CD4-positive, alpha-beta T cell treated with Interleukin-21 for 1 hour (primary cell): ENCODE measurements at regions not wholly inside any gene's neighbourhood (a gene's known extent, or its start where the extent isn't known, plus 50 kb on each side); places are given as distances from the start of the nearest gene placed in this dataset.
"Not testable (repeated sequence)": the region's sequence is repeated elsewhere in the genome, so short reads cannot be mapped to it uniquely, and the experiment has no call there.

Experiments used
- DNase-seq: peaks from one replicate; pipeline ENCODE4 v3.0.0-alpha.2; 2020

DNA sequence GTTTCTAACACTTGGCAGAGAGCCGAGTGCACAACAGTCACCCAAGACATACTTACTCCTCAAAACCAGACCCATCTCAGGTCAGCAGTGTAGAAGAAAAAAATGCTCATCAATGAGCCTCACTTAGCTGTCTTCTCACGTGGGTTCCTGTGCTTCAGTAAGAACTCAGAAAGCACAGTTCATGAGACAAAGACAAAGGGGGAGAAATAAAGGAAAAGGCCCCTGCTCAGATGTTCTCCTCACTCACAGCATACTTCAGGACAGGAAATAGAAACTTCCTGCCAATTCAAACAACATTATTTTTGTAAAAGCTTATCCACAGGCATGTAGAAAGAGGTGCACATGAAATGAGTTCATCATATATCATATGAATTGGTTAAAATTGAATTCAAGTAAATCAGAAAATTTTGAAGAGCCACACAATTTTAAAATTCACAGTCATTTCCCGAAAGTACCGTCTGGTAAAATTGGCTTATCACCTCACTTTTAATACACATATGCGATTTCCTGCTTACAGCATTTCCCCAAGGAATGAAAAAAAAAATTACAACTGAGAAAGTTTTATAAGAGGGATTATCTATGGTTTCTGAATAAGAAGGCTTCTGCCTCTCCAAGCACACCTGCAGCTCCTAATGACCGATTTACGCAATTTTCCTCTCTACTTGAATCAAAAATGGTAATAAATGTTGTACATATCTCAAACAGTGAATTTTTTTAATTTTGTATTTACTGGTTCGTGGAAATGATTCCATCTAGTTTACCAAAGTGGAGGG is 328.3 kb downstream of the TMEM167A start:
- DNase-seq = no peak

DNA sequence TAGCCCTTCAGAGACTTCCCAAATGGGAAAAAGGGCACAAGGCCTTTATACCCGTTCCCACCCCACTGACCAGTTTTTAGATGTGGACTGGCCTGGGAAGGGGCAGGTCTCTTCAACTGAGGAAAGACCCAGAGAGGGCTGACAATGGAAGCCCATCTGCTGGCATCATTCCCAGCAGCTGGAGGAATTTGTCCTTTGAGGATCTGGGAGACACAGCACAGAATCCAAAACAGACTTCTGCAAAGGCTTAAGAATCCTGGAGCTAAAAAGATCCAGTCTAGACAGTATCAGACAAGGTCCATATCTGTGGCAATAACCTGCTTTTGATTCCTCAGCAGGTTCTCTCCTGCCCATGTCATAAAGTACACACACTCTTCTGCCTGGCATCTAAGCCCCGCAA is 329.2 kb downstream of the TMEM167A start:
- DNase-seq = no peak

DNA sequence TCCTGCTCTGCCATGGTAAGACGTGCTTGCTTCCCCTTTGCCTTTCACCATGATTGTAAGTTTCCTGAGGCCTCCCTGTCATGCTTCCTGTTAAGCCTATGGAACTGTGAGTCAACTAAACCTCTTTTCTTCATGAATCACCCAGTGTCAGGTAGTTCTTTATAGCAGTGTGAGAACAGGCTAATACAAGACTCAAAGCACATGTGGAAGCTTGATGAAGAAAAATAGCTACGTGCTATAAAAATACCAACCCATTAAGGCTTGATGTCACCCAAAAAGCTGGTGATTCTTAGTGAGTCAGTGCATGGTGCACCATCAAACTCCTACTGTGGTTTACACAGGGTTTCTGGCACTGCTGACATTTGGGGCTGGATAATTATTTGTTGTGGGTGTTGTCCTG is 332.2 kb downstream of the TMEM167A start:
- DNase-seq = no peak

- DNase-seq = no peak
Measured at GRCh38 chr5:82738681-82739269, 338.4 kb downstream of the TMEM167A start.

DNA sequence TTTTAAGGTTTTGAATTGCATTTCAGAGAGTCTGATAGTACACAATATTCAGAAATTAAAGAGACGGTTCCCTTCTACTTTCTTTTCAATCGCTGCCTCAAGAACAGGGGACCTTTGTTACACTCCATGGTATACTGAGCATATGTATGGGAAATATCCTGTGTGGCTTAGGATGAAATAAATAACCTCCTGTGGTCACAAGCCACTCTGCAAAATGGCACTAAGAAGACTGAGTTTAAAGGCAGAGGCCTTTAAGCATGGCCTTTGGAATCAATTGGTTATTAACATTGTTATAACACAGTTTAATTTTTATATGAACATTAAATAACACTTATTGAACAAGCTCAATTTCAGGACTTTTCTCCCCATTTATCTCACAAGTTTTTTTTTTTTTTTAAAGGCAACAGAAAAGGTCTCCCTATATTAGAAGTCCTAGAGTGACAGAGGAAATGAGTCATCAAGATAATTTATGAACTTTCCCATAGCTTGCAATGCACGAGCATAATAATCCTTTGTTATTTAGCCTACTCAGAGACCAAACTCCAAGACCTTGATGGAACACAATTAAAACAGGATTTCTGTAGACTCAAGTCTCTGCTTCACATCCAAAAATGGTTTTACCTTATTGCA is 341.9 kb downstream of the TMEM167A start:
- DNase-seq = no peak

DNA sequence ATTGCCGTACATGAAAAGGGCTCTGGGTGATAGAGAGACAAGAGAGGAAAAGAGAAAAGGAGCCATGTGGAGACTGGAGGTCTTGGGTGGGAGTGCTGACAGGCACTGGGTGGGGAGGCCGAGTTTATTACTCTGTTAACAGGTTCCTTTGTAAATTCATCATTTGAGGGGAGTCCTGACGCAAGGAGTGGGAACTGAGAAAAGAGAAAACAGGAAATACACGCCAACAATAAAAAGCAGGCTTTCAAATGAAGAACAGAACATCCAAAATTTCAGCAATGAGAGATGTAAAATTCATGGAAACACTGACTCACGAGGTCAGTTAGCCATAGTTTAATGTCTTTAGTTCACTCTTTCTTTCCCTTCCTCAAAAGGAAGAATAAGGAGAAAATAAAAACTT is 342.8 kb downstream of the TMEM167A start:
- DNase-seq = no peak

GRCh38 chr5:82730913-82731312 is 346.3 kb downstream of the TMEM167A start:
- no peak for DNase-seq

DNA sequence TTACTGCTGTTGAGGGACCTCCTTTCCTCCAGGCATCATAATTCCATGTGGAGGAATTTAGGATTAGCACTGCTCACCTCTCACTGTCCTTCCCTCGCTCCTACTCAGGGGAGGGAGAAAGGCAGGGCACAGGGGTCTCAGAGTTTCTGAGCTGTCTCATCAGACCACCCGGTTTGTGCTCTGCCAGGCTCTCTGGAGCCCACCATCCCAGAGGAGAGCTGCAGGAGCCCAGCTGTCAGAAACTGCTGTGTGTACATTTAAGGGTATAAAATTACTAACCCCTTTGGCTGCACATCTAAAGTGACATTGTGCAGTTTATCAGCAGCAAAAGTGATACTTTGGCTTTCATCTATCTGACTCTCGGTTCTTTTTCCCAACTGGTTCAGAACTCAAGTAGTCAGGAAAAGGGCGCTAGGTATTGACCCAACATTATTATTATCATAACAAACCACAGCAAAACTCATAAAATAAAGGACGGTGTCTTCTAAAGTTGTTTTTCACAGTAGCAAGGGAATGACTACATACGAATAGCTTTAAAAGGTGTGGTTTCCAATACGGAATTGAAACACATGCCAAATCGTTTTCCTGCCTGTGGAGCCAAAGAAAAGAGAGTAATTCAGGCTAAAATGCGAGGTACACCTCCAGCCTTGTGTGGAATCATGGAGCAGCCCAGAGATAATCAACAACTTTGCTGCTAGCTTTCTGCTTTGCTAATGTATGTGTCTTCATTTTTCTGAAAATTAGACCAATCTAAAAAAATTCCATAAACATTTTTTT is 348.1 kb downstream of the TMEM167A start:
- DNase-seq = no peak

DNA sequence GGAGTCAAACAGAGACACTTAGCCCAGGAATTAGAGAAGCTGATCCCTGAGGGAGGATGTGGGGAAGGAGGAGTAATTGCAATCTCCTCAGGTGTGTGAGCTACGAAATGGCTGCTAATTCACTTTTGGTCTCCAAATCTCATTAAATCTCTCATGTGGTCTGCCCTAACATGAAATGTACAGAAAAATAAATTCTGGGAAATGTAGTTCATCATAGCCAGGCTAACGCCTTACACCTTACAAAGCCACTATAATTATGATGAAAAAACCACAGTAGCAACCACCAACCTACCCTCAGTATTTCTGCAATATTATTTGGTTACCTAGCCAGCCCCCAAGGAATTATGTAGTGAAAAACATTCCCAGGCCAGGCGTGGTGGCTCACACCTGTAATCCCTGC is 354.0 kb downstream of the TMEM167A start:
- DNase-seq = no peak

DNA sequence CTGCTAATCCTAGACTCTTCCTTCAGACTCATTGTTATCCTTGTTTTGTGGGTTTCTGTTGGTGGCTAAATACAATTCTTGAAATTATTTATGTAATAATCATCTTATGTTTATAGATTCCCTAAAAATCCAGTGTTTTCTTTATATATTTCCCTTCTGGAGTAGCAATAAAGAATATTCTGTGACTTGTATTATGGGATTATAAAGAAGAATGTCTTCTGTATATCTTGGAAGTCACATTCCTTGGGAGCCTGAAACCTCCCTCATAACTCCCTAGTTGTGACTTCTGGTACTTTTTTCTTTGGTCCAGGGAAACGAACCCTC is 356.1 kb downstream of the TMEM167A start:
- no peak for DNase-seq

DNA sequence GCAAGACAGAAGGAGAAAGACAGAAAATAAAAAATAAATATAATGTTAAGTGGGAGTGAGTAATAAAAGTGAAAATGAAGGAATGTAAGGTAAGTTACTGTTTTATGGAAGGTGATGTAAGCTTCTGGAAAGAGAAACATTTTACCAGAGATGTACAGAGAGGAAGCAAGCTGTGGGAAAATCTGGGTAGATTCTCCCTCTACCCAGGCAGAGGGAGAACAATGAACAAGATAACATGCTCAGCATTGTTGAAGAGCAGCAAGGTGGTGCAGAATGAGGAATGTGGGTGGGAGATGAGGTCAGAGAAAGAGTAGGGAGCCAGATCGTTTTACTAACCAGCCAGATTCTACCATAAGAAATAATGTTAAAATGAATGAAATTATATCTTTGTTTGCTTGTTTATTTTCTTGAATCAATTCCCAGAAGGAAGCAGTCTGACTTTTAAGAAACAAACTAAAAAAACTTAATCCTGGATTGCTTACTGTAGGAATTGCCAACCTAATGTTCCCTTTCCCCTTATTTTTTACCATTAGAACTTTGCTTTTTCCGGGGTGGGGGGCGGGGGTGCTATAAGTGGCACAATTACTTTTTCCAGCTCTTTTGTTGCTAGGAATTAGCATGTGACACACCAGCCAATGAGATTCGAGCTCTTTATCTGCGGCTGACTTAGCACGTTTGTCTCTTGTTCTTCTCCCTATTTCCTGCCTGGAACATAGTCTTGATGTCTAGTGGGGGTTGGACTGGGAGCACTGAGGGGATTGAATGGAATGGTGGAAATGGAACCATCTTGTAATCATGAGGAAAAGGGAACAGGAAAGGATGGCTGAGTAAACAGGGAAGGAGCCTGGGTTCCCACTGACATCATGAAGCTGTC is 356.7 kb downstream of the TMEM167A start:
- no peak for DNase-seq

DNA sequence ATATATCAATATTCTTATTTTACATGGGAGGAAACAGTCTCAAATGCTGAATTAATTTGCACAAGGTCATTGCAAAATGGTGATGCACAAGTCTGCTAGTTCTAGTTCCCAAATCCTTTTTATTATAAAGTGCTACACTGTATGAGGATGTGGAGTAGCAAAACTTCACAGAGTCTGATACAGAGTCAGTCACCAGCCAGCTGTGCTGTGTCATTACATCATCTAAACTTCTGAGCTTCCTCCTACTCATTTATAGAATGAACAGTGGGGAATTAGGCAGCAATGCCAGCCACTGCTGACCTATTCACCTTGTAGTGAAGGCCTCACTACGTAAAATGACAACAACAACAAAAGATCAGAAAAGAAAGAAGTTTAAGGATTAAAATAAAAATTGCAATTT is 357.8 kb downstream of the TMEM167A start:
- no peak for DNase-seq

GRCh38 chr5:82717738-82718137 is 359.5 kb downstream of the TMEM167A start:
- DNase-seq = no peak

DNA sequence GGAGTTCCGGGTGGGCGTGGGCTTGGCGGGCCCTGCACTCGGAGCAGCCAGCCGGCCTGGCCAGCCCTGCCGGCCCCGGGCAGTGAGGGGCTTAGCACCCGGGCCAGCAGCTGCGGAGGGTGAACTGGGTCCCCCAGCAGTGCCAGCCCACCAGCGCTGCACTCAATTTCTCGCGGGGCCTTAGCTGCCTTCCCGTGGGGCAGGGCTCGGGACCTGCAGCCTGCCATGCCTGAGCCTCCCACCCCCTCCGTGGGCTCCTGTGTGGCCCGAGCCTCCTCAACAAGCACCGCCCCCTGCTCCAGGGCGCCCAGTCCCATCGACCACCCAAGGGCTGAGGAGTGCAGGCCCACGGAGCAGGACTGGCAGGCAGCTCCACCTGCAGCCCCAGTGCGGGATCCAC is 362.5 kb downstream of the TMEM167A start:
- not testable (repeated sequence) for DNase-seq

- DNase-seq = no peak
Measured at GRCh38 chr5:82713811-82714210, 363.4 kb downstream of the TMEM167A start.

DNA sequence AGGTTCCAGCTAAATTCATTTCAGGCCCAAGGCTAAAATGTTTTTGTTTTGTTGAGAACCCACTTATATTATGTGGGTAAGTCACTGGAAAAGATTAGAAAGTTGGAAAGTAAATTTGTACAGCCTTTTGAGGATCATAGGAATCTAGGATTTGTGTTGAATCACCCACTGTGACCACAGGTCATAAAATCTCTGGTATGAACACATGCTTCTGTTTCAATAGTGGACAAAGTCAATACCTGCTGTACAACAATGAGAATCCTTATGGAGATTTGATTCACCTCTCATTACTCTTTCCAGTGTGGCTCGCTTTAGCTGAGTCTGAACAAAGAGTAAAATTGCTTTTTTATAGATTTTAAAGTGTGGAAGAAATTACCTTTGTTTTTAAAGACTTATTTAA is 369.5 kb downstream of the TMEM167A start:
- no peak for DNase-seq

- DNase-seq = no peak
Measured at GRCh38 chr5:82704381-82704780, 372.8 kb downstream of the TMEM167A start.

- DNase-seq = no peak
Measured at GRCh38 chr5:82702046-82702445, 375.1 kb downstream of the TMEM167A start.

DNA sequence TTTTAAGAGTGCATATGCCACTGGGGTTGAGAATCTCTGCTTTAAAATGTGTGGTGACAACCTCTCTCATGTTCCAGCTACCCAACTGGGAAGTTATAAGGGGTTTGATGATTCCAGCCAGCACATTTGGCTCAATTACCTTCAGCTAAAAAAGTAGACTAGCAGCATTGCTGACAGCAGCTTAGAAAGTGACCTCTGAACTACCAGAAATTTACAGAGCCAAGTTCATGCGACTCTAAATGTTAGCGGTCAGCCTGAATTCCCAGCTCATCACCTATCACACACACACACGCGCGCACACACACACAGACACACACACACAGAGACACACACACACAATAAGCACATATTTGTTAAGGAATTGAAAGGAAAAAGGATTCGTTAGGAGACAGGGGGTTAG is 377.5 kb downstream of the TMEM167A start:
- no peak for DNase-seq

DNA sequence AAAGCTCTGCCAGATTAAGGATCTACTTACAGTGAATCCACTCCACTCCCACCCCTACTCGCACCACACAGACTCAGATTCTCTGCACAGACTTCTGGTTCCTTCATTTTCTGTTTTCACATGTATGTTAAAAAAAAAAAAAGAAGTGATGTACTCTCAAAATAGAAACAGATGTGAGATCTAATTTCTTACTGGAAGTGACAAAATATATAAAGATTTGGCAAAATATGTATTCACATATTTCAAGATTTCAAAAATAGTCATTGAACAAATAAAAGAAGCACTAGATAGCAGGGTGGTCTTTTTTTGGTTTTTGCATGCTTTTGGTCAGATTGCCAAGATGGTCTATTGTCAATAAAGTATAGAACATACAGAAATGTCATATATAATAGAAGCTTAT is 379.2 kb downstream of the TMEM167A start:
- no peak for DNase-seq

DNA sequence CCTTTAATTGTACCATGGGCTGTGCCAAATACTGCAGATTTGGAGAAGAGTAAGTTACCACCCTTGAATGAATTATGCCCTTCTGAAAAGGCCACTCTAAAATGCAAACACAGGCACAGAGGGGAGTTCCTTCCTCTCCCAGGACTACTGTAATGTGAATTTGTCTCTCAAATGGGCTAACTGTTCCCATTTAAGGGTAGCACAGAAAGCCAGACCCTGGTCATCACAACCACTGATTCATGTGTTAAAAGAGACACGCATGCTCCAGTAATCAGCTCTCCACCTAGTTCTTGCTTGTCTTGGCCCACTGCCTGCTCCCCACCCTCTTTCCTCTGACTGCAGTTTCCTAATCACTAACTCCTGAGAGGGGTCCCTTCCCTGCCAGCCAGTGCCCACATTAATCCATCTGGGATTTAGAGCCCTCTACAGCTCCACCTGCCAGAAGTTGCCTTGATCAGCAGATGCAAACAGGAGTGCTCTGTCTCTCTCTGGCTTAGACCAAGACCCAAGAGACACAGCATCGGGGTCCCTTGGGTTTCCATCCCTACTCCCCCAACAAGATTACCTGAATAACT is 382.4 kb downstream of the TMEM167A start:
- no peak for DNase-seq

DNA sequence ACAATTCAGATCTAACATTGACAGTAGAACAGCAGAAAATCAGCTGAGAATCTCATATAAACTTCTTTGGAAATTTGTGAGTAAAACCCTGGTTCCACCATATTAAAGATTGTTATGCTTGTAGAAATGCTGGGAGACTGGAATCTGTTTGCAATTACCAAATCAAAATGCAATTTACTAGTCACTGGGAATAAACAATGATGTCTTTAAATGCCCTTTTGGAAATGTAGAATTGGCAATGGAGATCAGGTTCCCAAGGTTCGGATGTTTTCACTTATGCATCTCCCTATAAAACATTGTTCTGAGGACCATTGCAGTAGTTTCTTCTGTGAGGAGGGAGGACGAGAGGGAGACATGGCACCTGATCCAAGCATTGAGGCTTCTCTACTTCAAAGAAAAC is 384.4 kb downstream of the TMEM167A start:
- no peak for DNase-seq
